ENCODE measurements at regions not wholly inside any gene's neighbourhood (a gene's known extent, or its start where the extent isn't known, plus 50 kb on each side); places are given as distances from the start of the nearest gene placed in this dataset.

GRCh38 chr1:115473986-115474565 is 136.0 kb upstream of the NGF start:
- H3K9me3 ChIP-seq, result no peaks in the 10 kb centered on the region
- intact Hi-C loops (cut with DNase I; ENCODE audit: low total_unique reads), result no loop called here
- no peaks in the 10 kb centered on the region for H3K4me1 ChIP-seq
- in situ Hi-C loops (cut with MboI; ENCODE audit: low sequenced_read_pairs in 4 of 4), result loop anchor here in 3 of 4 donors (5.0 kb wide), 1 partner anchor 337 kb away; no protein-coding TSS in a partner anchor
- no peak for ATAC-seq
- H3K4me3 ChIP-seq, result no peak overlapping the region
- no peak for TF ChIP-seq POLR2A (IDR thresholded peaks at IDR 0.05)
- no peak for TF ChIP-seq CTCF (IDR thresholded peaks at IDR 0.05 in 4 of 5, conservative IDR thresholded peaks at IDR 0.05 in 1 of 5)
- no peaks in the 10 kb centered on the region for H3K27me3 ChIP-seq
- H3K36me3 ChIP-seq, result no peaks in the 10 kb centered on the region
- H3K27ac ChIP-seq, result no peak overlapping the region
- no peak for DNase-seq

- no peaks in the 10 kb centered on the region for H3K36me3 ChIP-seq
- H3K9me3 ChIP-seq, result no peaks in the 10 kb centered on the region
- no peak overlapping the region for H3K4me3 ChIP-seq
- in situ Hi-C loops (cut with MboI; ENCODE audit: low sequenced_read_pairs in 4 of 4) (loop anchor here (5.0 kb wide), 1 partner anchor 333 kb away; no protein-coding TSS in a partner anchor), intact Hi-C loops (cut with DNase I; ENCODE audit: low total_unique reads) (loop anchor here (2.0 to 10.0 kb wide), 2 partner anchors 331 to 485 kb away; no protein-coding TSS in a partner anchor)
- TF ChIP-seq CTCF (IDR thresholded peaks at IDR 0.05 in 4 of 5, conservative IDR thresholded peaks at IDR 0.05 in 1 of 5) (peak; percentile 79 to 89 (median 83)), POLR2A (IDR thresholded peaks at IDR 0.05) (no peak)
- H3K27ac ChIP-seq, result no peak overlapping the region
- DNase-seq (peak; percentile 20 to 30), ATAC-seq (peak; percentile 52 to 83)
- no peaks in the 10 kb centered on the region for H3K27me3 ChIP-seq
- no peaks in the 10 kb centered on the region for H3K4me1 ChIP-seq
Observed at GRCh38 chr1:115469703-115470476, 131.8 kb upstream of the NGF start.

- intact Hi-C loops (cut with DNase I; ENCODE audit: low total_unique reads) (loop anchor here (2.0 to 10.0 kb wide), 2 partner anchors 329 to 483 kb away; no protein-coding TSS in a partner anchor), in situ Hi-C loops (cut with MboI; ENCODE audit: low sequenced_read_pairs in 4 of 4) (loop anchor here in 1 of 4 donors (5.0 kb wide), 1 partner anchor 330 kb away; no protein-coding TSS in a partner anchor)
- H3K27me3 ChIP-seq, result no peaks in the 10 kb centered on the region
- TF ChIP-seq CTCF (IDR thresholded peaks at IDR 0.05 in 4 of 5, conservative IDR thresholded peaks at IDR 0.05 in 1 of 5) (no peak), POLR2A (IDR thresholded peaks at IDR 0.05) (no peak)
- H3K27ac ChIP-seq, result no peak overlapping the region
- H3K9me3 ChIP-seq, result no peaks in the 10 kb centered on the region
- H3K36me3 ChIP-seq, result no peaks in the 10 kb centered on the region
- H3K4me3 ChIP-seq, result no peak overlapping the region
- ATAC-seq (no peak), DNase-seq (no peak)
- H3K4me1 ChIP-seq, result no peaks in the 10 kb centered on the region
Observed at GRCh38 chr1:115467790-115468189, 129.7 kb upstream of the NGF start.

GRCh38 chr1:115467196-115467595 is 129.1 kb upstream of the NGF start:
- H3K36me3 ChIP-seq, result no peaks in the 10 kb centered on the region
- no peaks in the 10 kb centered on the region for H3K9me3 ChIP-seq
- in situ Hi-C loops (cut with MboI; ENCODE audit: low sequenced_read_pairs in 4 of 4) (loop anchor here in 1 of 4 donors (5.0 kb wide), 1 partner anchor 330 kb away; no protein-coding TSS in a partner anchor), intact Hi-C loops (cut with DNase I; ENCODE audit: low total_unique reads) (loop anchor here (10.0 kb wide), 1 partner anchor 482 kb away; no protein-coding TSS in a partner anchor)
- no peaks in the 10 kb centered on the region for H3K4me1 ChIP-seq
- DNase-seq, result no peak
- no peak overlapping the region for H3K27ac ChIP-seq
- H3K27me3 ChIP-seq, result no peaks in the 10 kb centered on the region
- no peak for ATAC-seq
- TF ChIP-seq POLR2A (IDR thresholded peaks at IDR 0.05) (no peak), CTCF (IDR thresholded peaks at IDR 0.05 in 4 of 5, conservative IDR thresholded peaks at IDR 0.05 in 1 of 5) (no peak)
- H3K4me3 ChIP-seq, result no peak overlapping the region

Data from gastrocnemius medialis (tissue), 4 donors.